Stomach (tissue), 4 donors: ENCODE measurements at regions not wholly inside any gene's neighbourhood (a gene's known extent, or its start where the extent isn't known, plus 50 kb on each side); places are given as distances from the start of the nearest gene placed in this dataset.

Experiments used
- CTCF ChIP-seq, 7 experiments: fragments of 450-650 bp in 4 of 7; fragments of 200-600 bp in 3 of 7; sonication (generic) in 3 of 7; IDR thresholded peaks; one replicate each; pipeline ENCODE4 v1.5.1; 2016 to 2019; ENCODE audit warnings: antibody characterized with exemption in 7 of 7, control low read depth in 2 of 7, mild to moderate bottlenecking in 1 of 7
- POLR2AphosphoS5 ChIP-seq, 3 donors: sonication (generic); formaldehyde crosslinking; IDR thresholded peaks; one replicate each; pipeline ENCODE4 v1.6.1; 2016; ENCODE audit warnings: antibody characterized with exemption in 3 of 3

GRCh38 chr5:98218838-98219237 lies 554.6 kb upstream of the RGMB start:
- TF ChIP-seq CTCF (IDR thresholded peaks at IDR 0.05), result no peak
- no peak for TF ChIP-seq POLR2AphosphoS5 (IDR thresholded peaks at IDR 0.05)
